ENCODE measurements at regions not wholly inside any gene's neighbourhood (a gene's known extent, or its start where the extent isn't known, plus 50 kb on each side); places are given as distances from the start of the nearest gene placed in this dataset.

DNA sequence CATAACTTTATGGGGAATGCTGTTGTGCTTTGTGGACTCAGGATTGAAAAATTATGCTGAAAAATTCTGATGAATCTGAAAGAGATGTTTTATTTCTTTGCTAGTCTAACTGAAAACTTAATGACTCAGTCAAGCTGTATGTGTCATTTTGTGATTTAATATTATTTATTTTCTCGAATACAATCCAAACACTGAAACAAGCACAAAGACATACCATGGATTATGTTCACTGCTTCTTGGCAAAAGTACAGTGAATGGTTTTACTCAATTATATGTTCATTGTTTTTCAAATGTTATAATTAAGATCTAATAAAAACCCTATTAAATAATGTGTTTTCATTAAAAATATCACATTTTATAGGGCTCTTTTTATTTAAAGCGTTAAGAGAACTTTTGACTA, 330.6 kb upstream of the EPHA7 start:
- Histone ChIP-seq H3K4me3 (replicated peaks in 1 of 2; ENCODE audit: low read depth in 1 of 2, low read length in 2 of 2) (no peak overlapping the region), H2AFZ (ENCODE audit: low read depth, low read length, poor library complexity, severe bottlenecking) (no peak overlapping the region), H3K36me3 (ENCODE audit: control insufficient read depth in 1 of 2, insufficient read depth in 2 of 2, low read length in 2 of 2) (no peaks in the 10 kb centered on the region), H3K27me3 (ENCODE audit: insufficient read depth, low read length) (no peaks in the 10 kb centered on the region), H3K4me2 (ENCODE audit: low read length) (no peak overlapping the region), H3K9me3 (ENCODE audit: control insufficient read depth in 1 of 2, insufficient read depth in 1 of 2, low read depth in 1 of 2, low read length in 2 of 2) (peaks cover 0 to 2% of the 10 kb centered on the region in 2 experiments; a peak in 2 of 4 replicates), H3K9ac (ENCODE audit: low read length) (no peak overlapping the region), H3K9me2 (ENCODE audit: insufficient read depth) (no peaks in the 10 kb centered on the region), H3K4me1 (ENCODE audit: control insufficient read depth in 1 of 2, insufficient read depth in 2 of 2, low read length in 2 of 2) (no peaks in the 10 kb centered on the region), H4K20me1 (ENCODE audit: insufficient read depth) (no peaks in the 10 kb centered on the region), H3K27ac (ENCODE audit: low read depth, low read length) (no peak overlapping the region), H3K79me2 (ENCODE audit: insufficient read depth, low read length) (no peaks in the 10 kb centered on the region)
- ChIA-PET CTCF (no interaction called here), POLR2A (no interaction called here), RAD21 (ENCODE audit: low non-redundant PET in 1 of 2, low total read pairs in 2 of 2, uncharacterized antibody in 2 of 2, unreplicated experiment in 2 of 2) (no interaction called here)
- intact Hi-C loops (cut with micrococcal nuclease): no loop called here
- ATAC-seq (no peak), DNase-seq (ENCODE audit: low read depth, low spot score) (no peak)
- TF ChIP-seq SP1 (IDR thresholded peaks at IDR 0.05; ENCODE audit: low read depth) (no peak), FOSL1 (IDR thresholded peaks at IDR 0.05; ENCODE audit: low read depth) (no peak), SIN3A (IDR thresholded peaks at IDR 0.05; ENCODE audit: low read depth) (no peak), CEBPB (IDR thresholded peaks at IDR 0.05; ENCODE audit: low read depth) (no peak), SRF (IDR thresholded peaks at IDR 0.05; ENCODE audit: low read depth) (no peak), EZH2 (IDR thresholded peaks at IDR 0.05) (no peak), EZH2phosphoT487 (IDR thresholded peaks at IDR 0.05; ENCODE audit: borderline replicate concordance) (no peak), ZNF274 (IDR thresholded peaks at IDR 0.05; ENCODE audit: low read depth, low read length) (no peak), ZFX (IDR thresholded peaks at IDR 0.05) (no peak), YY1 (IDR thresholded peaks at IDR 0.05; ENCODE audit: extremely low read depth, insufficient replicate concordance, low read depth, low read length) (no peak), CBX3 (IDR thresholded peaks at IDR 0.05; ENCODE audit: low read depth) (no peak), POLR2A (IDR thresholded peaks at IDR 0.05; ENCODE audit: borderline replicate concordance, extremely low read depth, insufficient read depth, insufficient read length) (no peak), JUND (IDR thresholded peaks at IDR 0.05) (no peak), ELF1 (IDR thresholded peaks at IDR 0.05; ENCODE audit: borderline replicate concordance, low read depth) (no peak), EGR1 (IDR thresholded peaks at IDR 0.05; ENCODE audit: low read depth) (no peak), RAD21 (IDR thresholded peaks at IDR 0.05; ENCODE audit: low read depth) (no peak)
- TF ChIP-seq, protein P1, sequence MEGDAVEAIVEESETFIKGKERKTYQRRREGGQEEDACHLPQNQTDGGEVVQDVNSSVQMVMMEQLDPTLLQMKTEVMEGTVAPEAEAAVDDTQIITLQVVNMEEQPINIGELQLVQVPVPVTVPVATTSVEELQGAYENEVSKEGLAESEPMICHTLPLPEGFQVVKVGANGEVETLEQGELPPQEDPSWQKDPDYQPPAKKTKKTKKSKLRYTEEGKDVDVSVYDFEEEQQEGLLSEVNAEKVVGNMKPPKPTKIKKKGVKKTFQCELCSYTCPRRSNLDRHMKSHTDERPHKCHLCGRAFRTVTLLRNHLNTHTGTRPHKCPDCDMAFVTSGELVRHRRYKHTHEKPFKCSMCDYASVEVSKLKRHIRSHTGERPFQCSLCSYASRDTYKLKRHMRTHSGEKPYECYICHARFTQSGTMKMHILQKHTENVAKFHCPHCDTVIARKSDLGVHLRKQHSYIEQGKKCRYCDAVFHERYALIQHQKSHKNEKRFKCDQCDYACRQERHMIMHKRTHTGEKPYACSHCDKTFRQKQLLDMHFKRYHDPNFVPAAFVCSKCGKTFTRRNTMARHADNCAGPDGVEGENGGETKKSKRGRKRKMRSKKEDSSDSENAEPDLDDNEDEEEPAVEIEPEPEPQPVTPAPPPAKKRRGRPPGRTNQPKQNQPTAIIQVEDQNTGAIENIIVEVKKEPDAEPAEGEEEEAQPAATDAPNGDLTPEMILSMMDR (IDR thresholded peaks at IDR 0.05 in 2 of 3, conservative IDR thresholded peaks at IDR 0.05 in 1 of 3; ENCODE audit: borderline replicate concordance in 1 of 3, insufficient read depth in 1 of 3, low read depth in 2 of 3, low read length in 2 of 3): no peak
- TF ChIP-seq, protein P2, sequence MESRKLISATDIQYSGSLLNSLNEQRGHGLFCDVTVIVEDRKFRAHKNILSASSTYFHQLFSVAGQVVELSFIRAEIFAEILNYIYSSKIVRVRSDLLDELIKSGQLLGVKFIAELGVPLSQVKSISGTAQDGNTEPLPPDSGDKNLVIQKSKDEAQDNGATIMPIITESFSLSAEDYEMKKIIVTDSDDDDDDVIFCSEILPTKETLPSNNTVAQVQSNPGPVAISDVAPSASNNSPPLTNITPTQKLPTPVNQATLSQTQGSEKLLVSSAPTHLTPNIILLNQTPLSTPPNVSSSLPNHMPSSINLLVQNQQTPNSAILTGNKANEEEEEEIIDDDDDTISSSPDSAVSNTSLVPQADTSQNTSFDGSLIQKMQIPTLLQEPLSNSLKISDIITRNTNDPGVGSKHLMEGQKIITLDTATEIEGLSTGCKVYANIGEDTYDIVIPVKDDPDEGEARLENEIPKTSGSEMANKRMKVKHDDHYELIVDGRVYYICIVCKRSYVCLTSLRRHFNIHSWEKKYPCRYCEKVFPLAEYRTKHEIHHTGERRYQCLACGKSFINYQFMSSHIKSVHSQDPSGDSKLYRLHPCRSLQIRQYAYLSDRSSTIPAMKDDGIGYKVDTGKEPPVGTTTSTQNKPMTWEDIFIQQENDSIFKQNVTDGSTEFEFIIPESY (IDR thresholded peaks at IDR 0.05; ENCODE audit: extremely low read depth, insufficient replicate concordance, low read length): no peak
- TF ChIP-seq, protein P3, sequence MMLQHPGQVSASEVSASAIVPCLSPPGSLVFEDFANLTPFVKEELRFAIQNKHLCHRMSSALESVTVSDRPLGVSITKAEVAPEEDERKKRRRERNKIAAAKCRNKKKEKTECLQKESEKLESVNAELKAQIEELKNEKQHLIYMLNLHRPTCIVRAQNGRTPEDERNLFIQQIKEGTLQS (IDR thresholded peaks at IDR 0.05): no peak
- TF ChIP-seq, protein P4, sequence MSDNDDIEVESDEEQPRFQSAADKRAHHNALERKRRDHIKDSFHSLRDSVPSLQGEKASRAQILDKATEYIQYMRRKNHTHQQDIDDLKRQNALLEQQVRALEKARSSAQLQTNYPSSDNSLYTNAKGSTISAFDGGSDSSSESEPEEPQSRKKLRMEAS (IDR thresholded peaks at IDR 0.05): no peak
- BruUV-seq (replicated peaks): no TSS peak

Data from HCT116 (cell line).